ENCODE measurements at regions not wholly inside any gene's neighbourhood (a gene's known extent, or its start where the extent isn't known, plus 50 kb on each side); places are given as distances from the start of the nearest gene placed in this dataset.

DNA sequence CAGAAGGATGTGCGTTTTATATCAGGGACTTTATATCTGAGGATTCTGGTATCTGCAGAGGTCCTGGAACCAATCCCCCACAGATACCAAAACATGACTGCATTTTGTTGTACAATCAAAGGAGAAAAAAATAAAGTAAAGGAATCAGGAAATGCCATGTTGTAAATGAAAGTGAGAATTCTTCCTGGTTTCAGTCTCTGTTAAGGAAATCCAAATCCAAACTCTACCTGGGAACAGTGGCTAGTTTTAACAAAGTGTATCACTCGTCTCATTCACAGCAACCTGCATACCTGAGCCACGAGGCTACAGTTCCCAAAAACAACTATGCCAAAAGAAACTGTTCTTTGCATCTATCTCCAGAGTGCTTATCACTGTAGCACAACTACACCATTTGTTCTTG lies 77.3 kb upstream of the ATF3 start:
- TF ChIP-seq CTCF (conservative IDR thresholded peaks at IDR 0.05; ENCODE audit: low read depth, low read length) (no peak), EZH2phosphoT487 (IDR thresholded peaks at IDR 0.05; ENCODE audit: borderline replicate concordance, low read length) (no peak)
